NCI-H1105 treated with DMSO at 0.1 percent for 48 hours (cell line): ENCODE measurements at regions not wholly inside any gene's neighbourhood (a gene's known extent, or its start where the extent isn't known, plus 50 kb on each side); places are given as distances from the start of the nearest gene placed in this dataset.
A peak's percentile ranks its signal among the peaks of the same experiment; 100 is the strongest.

Source experiments
- DNase-seq: peaks from one replicate; lab custom pipeline; 2025; lab: John Stamatoyannopoulos, UW

GRCh38 chr12:89098441-89099112 lies 253.7 kb downstream of the DUSP6 start:
- DNase-seq: peak; percentile 86

- no peak for DNase-seq
Observed at GRCh38 chr12:89092297-89092696, 260.0 kb downstream of the DUSP6 start.

- DNase-seq: no peak
Observed at GRCh38 chr12:89091293-89091841, 260.9 kb downstream of the DUSP6 start.

GRCh38 chr12:89089264-89089663 lies 263.0 kb downstream of the DUSP6 start:
- DNase-seq: no peak

- DNase-seq: no peak
Observed at GRCh38 chr12:89087876-89088275, 264.4 kb downstream of the DUSP6 start.

- no peak for DNase-seq
Observed at GRCh38 chr12:89087149-89087825, 265.0 kb downstream of the DUSP6 start.

GRCh38 chr12:89085421-89085820 lies 266.9 kb downstream of the DUSP6 start:
- DNase-seq: no peak

GRCh38 chr12:89084751-89085150 lies 267.6 kb downstream of the DUSP6 start:
- DNase-seq: no peak

GRCh38 chr12:89083491-89083890 lies 268.8 kb downstream of the DUSP6 start:
- no peak for DNase-seq

GRCh38 chr12:89082370-89082753 lies 269.9 kb downstream of the DUSP6 start:
- DNase-seq: no peak

GRCh38 chr12:89081719-89082369 lies 270.5 kb downstream of the DUSP6 start:
- no peak for DNase-seq

- DNase-seq: no peak
Observed at GRCh38 chr12:89080793-89081465, 271.4 kb downstream of the DUSP6 start.

- DNase-seq: no peak
Observed at GRCh38 chr12:89075880-89076540, 276.3 kb downstream of the DUSP6 start.

- no peak for DNase-seq
Observed at GRCh38 chr12:89073659-89074058, 278.6 kb downstream of the DUSP6 start.

GRCh38 chr12:89073027-89073398 lies 279.3 kb downstream of the DUSP6 start:
- no peak for DNase-seq

GRCh38 chr12:89072294-89073026 lies 279.8 kb downstream of the DUSP6 start:
- DNase-seq: no peak

- no peak for DNase-seq
Observed at GRCh38 chr12:89070603-89071002, 281.7 kb downstream of the DUSP6 start.

- no peak for DNase-seq
Observed at GRCh38 chr12:89069431-89069830, 282.9 kb downstream of the DUSP6 start.

- no peak for DNase-seq
Observed at GRCh38 chr12:89067421-89068187, 284.7 kb downstream of the DUSP6 start.

- DNase-seq: no peak
Observed at GRCh38 chr12:89064780-89065179, 287.5 kb downstream of the DUSP6 start.
